Omental fat pad (tissue), 3 donors: ENCODE measurements at regions not wholly inside any gene's neighbourhood (a gene's known extent, or its start where the extent isn't known, plus 50 kb on each side); places are given as distances from the start of the nearest gene placed in this dataset.

Experiments
- ATAC-seq: fragments of 150-250 bp; one replicate; pipeline ENCODE4 v1.9.1; 2016; ENCODE audit warnings: mild to moderate bottlenecking, moderate library complexity; ENCODE audit not compliant: low FRiP score
- DNase-seq: peaks from one replicate; pipeline ENCODE4 v3.0.0-alpha.2; 2019; ENCODE audit warnings: low spot score
- CTCF ChIP-seq, 3 donors: fragments of 450-650 bp; IDR thresholded peaks; one replicate each; pipeline ENCODE4 v1.5.1; 2016 to 2017; ENCODE audit warnings: antibody characterized with exemption in 3 of 3, mild to moderate bottlenecking in 3 of 3, moderate library complexity in 2 of 3

GRCh38 chr6:145548933-145549648, 186.2 kb downstream of the EPM2A start:
- TF ChIP-seq CTCF (IDR thresholded peaks at IDR 0.05), result no peak
- DNase-seq (no peak), ATAC-seq (no peak)

DNA sequence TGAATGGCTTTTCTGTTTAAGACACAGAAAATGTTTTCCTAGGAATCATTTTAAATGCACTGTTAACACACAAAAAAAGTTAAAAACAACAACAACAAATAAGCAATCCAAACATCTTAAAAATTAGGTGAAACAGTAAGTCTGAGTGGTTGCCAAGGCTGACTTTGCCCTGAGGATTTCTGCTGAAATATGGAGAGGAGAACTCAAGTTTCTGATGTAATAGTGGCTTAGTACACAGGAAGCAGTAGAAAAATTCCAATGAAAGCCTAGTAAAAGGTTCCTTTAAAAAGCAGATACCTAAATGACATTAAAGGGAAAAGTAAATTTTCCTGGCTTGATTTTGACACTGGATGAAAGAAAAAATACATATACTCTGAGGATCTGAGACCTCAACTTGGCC, 184.2 kb downstream of the EPM2A start:
- DNase-seq (no peak), ATAC-seq (no peak)
- TF ChIP-seq CTCF (IDR thresholded peaks at IDR 0.05), result no peak

DNA sequence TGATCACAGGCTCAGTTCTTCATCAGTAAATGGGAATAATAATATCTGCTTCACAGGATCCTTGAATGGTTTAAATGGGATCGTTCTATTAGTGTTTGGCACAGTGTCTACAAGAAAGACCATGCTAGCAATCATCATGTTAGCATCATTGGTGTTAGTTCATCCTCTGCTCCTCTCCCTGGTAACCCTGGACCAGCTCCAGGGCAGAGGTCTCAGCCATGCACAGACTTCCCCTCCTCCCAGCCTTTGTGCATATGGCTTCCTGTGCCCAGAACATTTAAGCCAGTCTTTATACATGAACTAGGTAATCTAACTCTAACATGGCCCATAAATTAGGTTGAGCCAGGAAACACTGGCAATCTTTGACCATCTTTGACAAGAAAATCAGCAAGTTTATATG, 180.2 kb downstream of the EPM2A start:
- DNase-seq, result no peak
- no peak for TF ChIP-seq CTCF (IDR thresholded peaks at IDR 0.05)
- ATAC-seq, result no peak

DNA sequence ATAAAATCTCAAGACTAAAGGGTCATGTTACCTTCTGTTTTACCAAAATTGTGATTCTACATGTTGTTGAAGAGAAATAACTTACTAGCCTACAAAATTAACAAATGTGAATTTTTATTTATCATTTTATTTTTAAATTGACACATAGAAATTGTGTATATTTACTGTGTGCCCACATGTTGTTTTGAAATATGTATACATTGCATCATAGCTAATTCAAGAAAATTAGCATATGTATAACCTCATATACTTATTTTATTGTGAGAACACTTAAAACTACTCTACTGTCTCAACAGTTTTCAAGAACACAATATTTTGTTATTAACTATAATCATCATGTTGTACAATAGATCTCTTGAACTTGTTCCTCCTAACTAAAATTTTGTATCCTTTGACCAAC, 177.8 kb downstream of the EPM2A start:
- no peak for TF ChIP-seq CTCF (IDR thresholded peaks at IDR 0.05)
- DNase-seq (no peak), ATAC-seq (no peak)

DNA sequence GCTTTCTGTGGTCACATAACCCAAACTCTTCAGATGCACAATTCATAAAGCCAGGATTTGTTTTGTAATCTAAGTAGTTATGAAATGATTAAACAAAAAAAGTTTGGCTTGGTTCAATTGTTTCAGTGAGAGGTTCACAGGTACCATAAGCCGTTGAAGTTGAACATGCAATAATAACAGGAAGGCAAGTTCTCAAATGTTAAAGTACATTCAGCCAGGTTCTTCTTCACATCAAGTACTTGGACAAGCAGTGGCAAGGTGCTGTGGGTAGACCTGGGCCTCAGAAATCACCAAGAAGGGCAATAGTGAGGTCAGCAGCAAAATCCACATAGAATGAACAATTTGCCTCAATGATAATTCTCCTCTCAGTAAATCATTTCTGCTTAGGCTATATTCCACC, 175.5 kb downstream of the EPM2A start:
- DNase-seq, result no peak
- ATAC-seq, result no peak
- no peak for TF ChIP-seq CTCF (IDR thresholded peaks at IDR 0.05)

DNA sequence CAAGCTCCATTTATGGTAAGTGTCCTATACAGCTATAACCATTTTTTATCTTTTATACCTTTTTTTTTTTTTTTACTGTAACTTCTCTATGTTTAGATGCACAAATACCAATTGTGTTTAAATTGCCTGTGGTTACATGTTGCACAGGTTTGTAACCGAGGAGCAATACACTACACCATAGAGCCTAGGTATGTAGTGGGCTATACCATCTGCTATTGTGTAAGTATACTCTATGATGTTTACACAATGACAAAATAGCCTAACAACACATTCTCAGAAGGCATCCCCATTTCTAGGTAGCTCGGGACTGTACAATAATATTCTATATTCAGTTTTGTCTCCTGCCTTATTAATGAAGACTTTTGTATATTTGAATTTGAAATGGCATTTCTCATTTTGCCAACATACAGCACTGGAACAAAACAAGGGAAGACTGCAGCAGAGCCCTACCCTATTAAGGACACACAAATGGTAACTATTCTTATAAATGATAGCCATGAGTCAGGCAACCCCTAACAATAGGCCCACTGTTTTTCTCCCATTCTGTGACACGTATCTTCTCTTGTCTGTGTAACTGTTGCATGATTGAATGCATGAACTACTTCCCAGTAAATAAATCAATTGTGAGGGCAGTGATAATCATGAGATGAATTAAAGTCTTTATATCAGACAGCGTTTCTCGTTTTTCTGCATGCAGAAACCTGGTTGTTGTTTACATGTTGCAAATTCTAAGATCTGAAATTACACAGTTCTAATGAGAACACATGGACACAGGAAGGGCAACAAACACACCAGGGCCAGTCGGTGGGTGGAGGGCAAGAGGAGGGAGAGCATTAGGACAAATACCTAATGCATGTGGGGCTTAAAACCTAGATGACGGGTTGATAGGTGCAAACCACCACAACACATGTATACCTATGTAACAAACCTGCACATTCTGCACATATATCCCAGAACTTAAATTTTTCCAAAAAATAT, 173.9 kb downstream of the EPM2A start:
- DNase-seq (no peak), ATAC-seq (no peak)
- TF ChIP-seq CTCF (IDR thresholded peaks at IDR 0.05), result no peak
